K562 (cell line): ENCODE measurements at regions not wholly inside any gene's neighbourhood (a gene's known extent, or its start where the extent isn't known, plus 50 kb on each side); places are given as distances from the start of the nearest gene placed in this dataset.

Source experiments
- ATAC-seq: fragments of 200-7000 bp; cut with Tn5 transposase; 3 replicates; pipeline ENCODE4 v1.9.1; 2020; ENCODE audit warnings: moderate library complexity
- BruUV-seq: library from RNA; stranded (reverse); fragments of 400-500 nt; replicated peaks from 2 replicates; lab custom pipeline; 2021; lab: Mats Ljungman, UMichigan
- CTCF ChIA-PET: fragments of 300-600 bp; formaldehyde crosslinking; extraction: SDS; loops from one replicate; lab custom pipeline; 2021; ENCODE audit warnings: low intra/inter-chr PET ratio; lab: Yijun Ruan, JAX
- POLR2A ChIA-PET: fragments of 300-600, 350-650 bp; sonication (Branson Sonifier 250); formaldehyde crosslinking; extraction: SDS; loops from one replicate; lab custom pipeline; 2021; ENCODE audit warnings: antibody characterized with exemption, inconsistent platforms; lab: Yijun Ruan, JAX
- DNase-seq, 4 experiments: peaks; one replicate each; pipeline versions ENCODE4 v3.0.0 to v3.0.0-alpha.2; 2011 to 2018; ENCODE audit warnings: low spot score in 3 of 4, mixed read lengths in 3 of 4; ENCODE audit errors: extremely low read depth in 1 of 4
- FAIRE-seq: peaks from 2 replicates; lab custom pipeline; 2011; peaks lifted over from hg19 to GRCh38; lab: Jason Lieb, UNC
- H2AFZ ChIP-seq: 2 replicates; pipeline ENCODE4 v1.6.0; 2011; ENCODE audit warnings: low read depth, low read length, control low read depth, inconsistent platforms
- H3K27ac ChIP-seq: fragments of 200-600 bp; 3 replicates; pipeline ENCODE4 v1.8.0; 2011; ENCODE audit warnings: low read depth, mild to moderate bottlenecking, control low read depth, inconsistent platforms, low read length, moderate library complexity, mixed read lengths; ENCODE audit errors: extremely low read depth
- H3K27me3 ChIP-seq, 2 experiments: fragments of 300-600 bp in 1 of 2; 2 replicates in 1 of 2; 3 replicates in 1 of 2; pipeline versions ENCODE4 v1.6.0 to v1.8.0; 2011; ENCODE audit warnings: inconsistent platforms in 2 of 2, low read length in 2 of 2, mild to moderate bottlenecking in 1 of 2, mixed read lengths in 1 of 2, moderate library complexity in 1 of 2; ENCODE audit not compliant: control insufficient read depth in 2 of 2, insufficient read depth in 2 of 2
- H3K36me3 ChIP-seq: fragments of 300-600 bp; 3 replicates; pipeline ENCODE4 v1.8.0; 2011; ENCODE audit warnings: mild to moderate bottlenecking, low read length, inconsistent platforms; ENCODE audit not compliant: control insufficient read depth, insufficient read depth
- H3K4me1 ChIP-seq, 2 experiments: fragments of 200-600 bp in 1 of 2; replicated peaks in 1 of 2; 2 replicates in 1 of 2; 3 replicates in 1 of 2; pipeline versions ENCODE4 v1.5.1 to v1.8.0; 2011; ENCODE audit warnings: inconsistent platforms in 2 of 2, low read length in 2 of 2, mild to moderate bottlenecking in 1 of 2, mixed read lengths in 1 of 2, moderate library complexity in 1 of 2; ENCODE audit not compliant: control insufficient read depth in 2 of 2, insufficient read depth in 2 of 2
- H3K4me2 ChIP-seq: 2 replicates; pipeline ENCODE4 v1.6.1; 2011; ENCODE audit warnings: low read length, control low read depth, inconsistent platforms, mixed read lengths; ENCODE audit not compliant: insufficient read depth
- H3K4me3 ChIP-seq: fragments of 200-600 bp; sonication (generic), shearing (Covaris generic); 2 replicates; pipeline ENCODE4 v1.5.1; 2016; ENCODE audit warnings: control low read depth, inconsistent platforms
- H3K79me2 ChIP-seq: fragments of 200-600 bp; 3 replicates; pipeline ENCODE4 v1.8.0; 2011; ENCODE audit warnings: low read length, inconsistent platforms; ENCODE audit not compliant: control insufficient read depth, insufficient read depth
- H3K9ac ChIP-seq, 2 experiments: 2 replicates each; pipeline versions ENCODE4 v1.6.0 to v1.6.1; 2011; ENCODE audit warnings: low read depth in 2 of 2, low read length in 2 of 2, control low read depth in 1 of 2, inconsistent platforms in 1 of 2, mild to moderate bottlenecking in 1 of 2, mixed read lengths in 1 of 2; ENCODE audit not compliant: insufficient read depth in 1 of 2
- H3K9me1 ChIP-seq: one replicate; pipeline ENCODE4 v1.6.0; 2011; ENCODE audit warnings: inconsistent platforms, mild to moderate bottlenecking, low read length, moderate library complexity; ENCODE audit not compliant: control insufficient read depth, insufficient read depth
- H3K9me3 ChIP-seq: replicated peaks from 2 replicates; pipeline ENCODE4 v1.5.1; 2011; ENCODE audit warnings: low read depth, low read length, inconsistent platforms; ENCODE audit not compliant: control insufficient read depth, insufficient read depth
- H4K20me1 ChIP-seq: replicated peaks from 2 replicates; pipeline ENCODE4 v1.6.1; 2011; ENCODE audit warnings: low read length, inconsistent platforms, mixed read lengths; ENCODE audit not compliant: control insufficient read depth, insufficient read depth
- ZNF274 ChIP-seq: IDR thresholded peaks from 2 replicates; pipeline ENCODE4 v1.6.1; 2011; ENCODE audit warnings: low read depth, mild to moderate bottlenecking, low read length, moderate library complexity, borderline replicate concordance
- WGBS: fragments of 100-300 bp; shearing (Covaris generic); methylation state at CpG from one replicate; pipeline ENCODE4 v1.1.6; 2016; ENCODE audit warnings: low coverage, mixed read lengths; ENCODE audit not compliant: insufficient coverage; ENCODE audit errors: missing lambda C conversion rate; 5-methylcytosine and 5-hydroxymethylcytosine counted together
- in situ Hi-C: fragments of 300-500 bp; cut with MboI; formaldehyde crosslinking; loops from 4 replicates; pipeline ENCODE4 v1.15.0; 2018; ENCODE audit warnings: inconsistent platforms, mixed read lengths
- intact Hi-C: fragments of 100-400 bp; cut with micrococcal nuclease; formaldehyde crosslinking; loops from 2 replicates; pipeline ENCODE4 v1.14.2; 2022
- TF ChIP-seq, protein P1 (sequence below): fragments of 450-650 bp; formaldehyde crosslinking; IDR thresholded peaks from 2 replicates; pipeline ENCODE4 v1.4.0; 2020; ENCODE audit warnings: mild to moderate bottlenecking, moderate library complexity
- TF ChIP-seq, protein P2 (sequence below): fragments of 250-450 bp; sonication (Bioruptor Pico); IDR thresholded peaks from 2 replicates; pipeline ENCODE4 v1.8.0; 2022; ENCODE audit warnings: moderate library complexity, mild to moderate bottlenecking, inconsistent platforms

DNA sequence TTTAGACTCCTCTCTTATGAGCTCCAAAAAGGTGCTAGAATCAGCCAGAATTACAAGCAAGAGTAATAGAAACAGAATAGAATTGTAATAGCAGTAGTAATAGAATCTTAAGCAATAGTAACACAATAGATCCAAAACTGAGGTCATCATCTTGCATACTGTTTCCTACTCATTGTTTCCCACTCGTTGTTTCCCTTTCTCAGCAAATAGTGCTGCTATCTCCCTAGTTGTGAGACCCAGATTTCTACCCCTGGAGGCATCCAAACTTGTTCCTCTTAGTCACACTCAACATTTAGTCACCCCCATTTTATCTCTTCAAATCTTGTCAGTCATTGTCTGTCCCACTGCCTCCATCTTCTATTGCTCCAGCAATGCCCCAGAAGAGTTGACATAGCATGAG, 356.9 kb upstream of the MARCKS start:
- CTCF ChIA-PET: no interaction called here
- intact Hi-C loops: no loop called here

More for the DNA sequence above, 356.9 kb upstream of the MARCKS start:
- in situ Hi-C loops: no loop called here
- TF ChIP-seq, protein P1, sequence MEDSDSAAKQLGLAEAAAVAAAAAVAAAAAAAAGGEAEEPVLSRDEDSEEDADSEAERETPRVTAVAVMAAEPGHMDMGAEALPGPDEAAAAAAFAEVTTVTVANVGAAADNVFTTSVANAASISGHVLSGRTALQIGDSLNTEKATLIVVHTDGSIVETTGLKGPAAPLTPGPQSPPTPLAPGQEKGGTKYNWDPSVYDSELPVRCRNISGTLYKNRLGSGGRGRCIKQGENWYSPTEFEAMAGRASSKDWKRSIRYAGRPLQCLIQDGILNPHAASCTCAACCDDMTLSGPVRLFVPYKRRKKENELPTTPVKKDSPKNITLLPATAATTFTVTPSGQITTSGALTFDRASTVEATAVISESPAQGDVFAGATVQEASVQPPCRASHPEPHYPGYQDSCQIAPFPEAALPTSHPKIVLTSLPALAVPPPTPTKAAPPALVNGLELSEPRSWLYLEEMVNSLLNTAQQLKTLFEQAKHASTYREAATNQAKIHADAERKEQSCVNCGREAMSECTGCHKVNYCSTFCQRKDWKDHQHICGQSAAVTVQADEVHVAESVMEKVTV (CRISPR knock-in tag): no peak
- no peak for TF ChIP-seq ZNF274
- TF ChIP-seq, protein P2, sequence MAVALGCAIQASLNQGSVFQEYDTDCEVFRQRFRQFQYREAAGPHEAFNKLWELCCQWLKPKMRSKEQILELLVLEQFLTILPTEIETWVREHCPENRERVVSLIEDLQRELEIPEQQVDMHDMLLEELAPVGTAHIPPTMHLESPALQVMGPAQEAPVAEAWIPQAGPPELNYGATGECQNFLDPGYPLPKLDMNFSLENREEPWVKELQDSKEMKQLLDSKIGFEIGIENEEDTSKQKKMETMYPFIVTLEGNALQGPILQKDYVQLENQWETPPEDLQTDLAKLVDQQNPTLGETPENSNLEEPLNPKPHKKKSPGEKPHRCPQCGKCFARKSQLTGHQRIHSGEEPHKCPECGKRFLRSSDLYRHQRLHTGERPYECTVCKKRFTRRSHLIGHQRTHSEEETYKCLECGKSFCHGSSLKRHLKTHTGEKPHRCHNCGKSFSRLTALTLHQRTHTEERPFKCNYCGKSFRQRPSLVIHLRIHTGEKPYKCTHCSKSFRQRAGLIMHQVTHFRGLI (CRISPR knock-in tag): no peak
- Histone ChIP-seq H3K4me3 (no peak overlapping the region), H4K20me1 (no peaks in the 10 kb centered on the region), H3K36me3 (no peaks in the 10 kb centered on the region), H2AFZ (no peak overlapping the region), H3K9ac (no peak overlapping the region), H3K9me1 (no peaks in the 10 kb centered on the region), H3K9me3 (no peaks in the 10 kb centered on the region), H3K79me2 (no peaks in the 10 kb centered on the region), H3K27me3 (no peaks in the 10 kb centered on the region), H3K4me2 (no peak overlapping the region), H3K4me1 (no peaks in the 10 kb centered on the region), H3K27ac (no peak overlapping the region)
- 0% methylated on average over 1 of the region's 1 CpG for WGBS
- ATAC-seq: no peak
- no peak for FAIRE-seq
- POLR2A ChIA-PET: no interaction called here
- no TSS peak for BruUV-seq
- no peak for DNase-seq
